Heart left ventricle (tissue), 16 donors: ENCODE measurements at regions not wholly inside any gene's neighbourhood (a gene's known extent, or its start where the extent isn't known, plus 50 kb on each side); places are given as distances from the start of the nearest gene placed in this dataset.

Experiments used
- ATAC-seq, 4 donors: fragments of 200-7000 bp; cut with Tn5 transposase; one replicate each; pipeline ENCODE4 v1.9.1; 2020 to 2022; ENCODE audit warnings: moderate library complexity in 4 of 4, mild to moderate bottlenecking in 3 of 4, moderate number of reproducible peaks in 1 of 4
- DNase-seq, 5 donors: peaks; one replicate each; pipeline ENCODE4 v3.0.0-alpha.2; 2020
- H3K27ac ChIP-seq, 12 donors: fragments of 200-600 bp; sonication (generic) in 4 of 12; one replicate each; pipeline versions ENCODE4 v1.5.0 to v1.8.0; 2016 to 2022; ENCODE audit warnings: mild to moderate bottlenecking in 2 of 12
- H3K27me3 ChIP-seq, 9 donors: fragments of 200-600 bp; sonication (generic) in 2 of 9; one replicate each; pipeline versions ENCODE4 v1.5.1 to v1.8.0; 2016 to 2022; ENCODE audit warnings: mild to moderate bottlenecking in 3 of 9
- H3K36me3 ChIP-seq, 9 donors: fragments of 200-600 bp; sonication (generic) in 2 of 9; one replicate each; pipeline versions ENCODE4 v1.5.0 to v1.8.0; 2018 to 2022; ENCODE audit warnings: mild to moderate bottlenecking in 2 of 9
- H3K4me1 ChIP-seq, 12 donors: fragments of 200-600 bp; sonication (generic) in 4 of 12; one replicate each; pipeline versions ENCODE4 v1.5.0 to v1.8.0; 2016 to 2022; ENCODE audit warnings: mild to moderate bottlenecking in 3 of 12
- H3K4me3 ChIP-seq, 12 donors: fragments of 200-600 bp; sonication (generic) in 4 of 12; one replicate each; pipeline versions ENCODE4 v1.5.0 to v1.8.0; 2017 to 2022; ENCODE audit warnings: mild to moderate bottlenecking in 9 of 12, moderate library complexity in 4 of 12
- H3K9me3 ChIP-seq, 12 donors: fragments of 200-600 bp; sonication (generic) in 4 of 12; one replicate each; pipeline versions ENCODE4 v1.5.0 to v1.8.0; 2016 to 2022; ENCODE audit warnings: mild to moderate bottlenecking in 1 of 12
- CTCF ChIP-seq, 12 donors: fragments of 200-600 bp; sonication (generic) in 4 of 12; IDR thresholded peaks; one replicate each; pipeline versions ENCODE4 v1.5.0 to v1.8.0; 2018 to 2022; ENCODE audit warnings: antibody characterized with exemption in 12 of 12, mild to moderate bottlenecking in 5 of 12
- POLR2A ChIP-seq, 2 donors: fragments of 450-650 bp; IDR thresholded peaks; one replicate each; pipeline ENCODE4 v1.6.1; 2017; ENCODE audit warnings: antibody characterized with exemption in 2 of 2, mild to moderate bottlenecking in 2 of 2, moderate library complexity in 2 of 2
- WGBS, 4 donors: extraction: QIAGEN DNeasy Blood & Tissue Kit in 2 of 4; methylation state at CpG; one replicate each; pipeline versions ENCODE4 v1.1.5 to v1.1.7; 2013 to 2018; 5-methylcytosine and 5-hydroxymethylcytosine counted together
- intact Hi-C, 10 donors: fragments of 100-400 bp; cut with DNase I; formaldehyde crosslinking; loops; one replicate each; pipeline versions ENCODE4 v1.11.1 to v1.14.2; 2022
- donor health status: ischemic (EF 13 %, LVEDD 7.1; RV severe dilation, severe dysfunction).
- donor health status: healthy with polysubstance abuse.
- donor health status: DM: no; HTN: yes; CAD: no.
- donor health status: DM: no; HTN: no; CAD: no.
- donor health status: ischemic (EF 25% LVEDD 6.9; RV normal size, moderate dysfunction).
- donor health status: ischemic (EF 25% LVEDD 5.7; RV mildly dilated, moderate dysfunction).
- donor health status: healthy.
- donor health status: DM: yes; HTN: yes; CAD: no.
- donor health status: ischemic (EF 35%, LVEDD 5.7; RV mildly dilated, moderate dysfunction).
- donor health status: nonischemic (EF 11% LVEDD 7.7; RV severe dilation, severe dysfunction).
- donor health status: DM: yes; HTN: yes; CAD: no.
- donor health status: PGD.
- donor health status: ischemic (EF 29% LVEDD 5.4; RV normal size, mild dysfunction).
- donor health status: nonischemic (EF 23%, LVEDD 6.1; RV moderate dilation, normal function).

GRCh38 chr13:100800283-100800875, 125.8 kb upstream of the TMTC4 start:
- DNase-seq, result no peak
- peaks cover 0 to 12% (median 4%) of the 10 kb centered on the region in 12 donors for H3K9me3 ChIP-seq
- H3K36me3 ChIP-seq, result no peaks in the 10 kb centered on the region
- 86 to 92% (median 89%) methylated on average over 8 of the region's 8 CpGs for WGBS, 4 donors
- peaks cover 0 to 11% (median 0%) of the 10 kb centered on the region in 9 donors for H3K27me3 ChIP-seq
- intact Hi-C loops, result no loop called here
- H3K4me3 ChIP-seq, result no peak overlapping the region
- H3K4me1 ChIP-seq, result no peaks in the 10 kb centered on the region
- TF ChIP-seq CTCF (IDR thresholded peaks at IDR 0.05) (no peak), POLR2A (IDR thresholded peaks at IDR 0.05) (no peak)
- H3K27ac ChIP-seq, result no peak overlapping the region
- ATAC-seq, result no peak

- no peak overlapping the region for H3K27ac ChIP-seq
- no peaks in the 10 kb centered on the region for H3K4me1 ChIP-seq
- H3K9me3 ChIP-seq, result peaks cover 0 to 27% (median 8%) of the 10 kb centered on the region in 12 donors
- intact Hi-C loops, result no loop called here
- peaks cover 0 to 7% (median 0%) of the 10 kb centered on the region in 9 donors for H3K27me3 ChIP-seq
- DNase-seq (no peak), ATAC-seq (no peak)
- no peak for TF ChIP-seq CTCF (IDR thresholded peaks at IDR 0.05)
- no peak for TF ChIP-seq POLR2A (IDR thresholded peaks at IDR 0.05)
- H3K4me3 ChIP-seq, result no peak overlapping the region
- H3K36me3 ChIP-seq, result no peaks in the 10 kb centered on the region
- WGBS, 4 donors, result 84 to 95% (median 91%) methylated on average over 2 of the region's 2 CpGs
Observed at GRCh38 chr13:100798739-100799361, 124.3 kb upstream of the TMTC4 start.

- 16 to 32% (median 29%) methylated on average over 2 of the region's 2 CpGs for WGBS, 4 donors
- intact Hi-C loops, result no loop called here
- Histone ChIP-seq H3K9me3 (peaks cover 0 to 29% (median 8%) of the 10 kb centered on the region in 12 donors), H3K27me3 (peaks cover 0 to 2% (median 0%) of the 10 kb centered on the region in 9 donors), H3K4me1 (no peaks in the 10 kb centered on the region), H3K27ac (no peak overlapping the region), H3K4me3 (no peak overlapping the region), H3K36me3 (no peaks in the 10 kb centered on the region)
- no peak for TF ChIP-seq CTCF (IDR thresholded peaks at IDR 0.05)
- TF ChIP-seq POLR2A (IDR thresholded peaks at IDR 0.05), result no peak
- no peak for ATAC-seq
- no peak for DNase-seq
Observed at GRCh38 chr13:100797921-100798320, 123.3 kb upstream of the TMTC4 start.

GRCh38 chr13:100796463-100796862, 121.9 kb upstream of the TMTC4 start:
- DNase-seq, result no peak
- Histone ChIP-seq H3K4me3 (no peak overlapping the region), H3K9me3 (peaks cover 0 to 35% (median 8%) of the 10 kb centered on the region in 12 donors), H3K27me3 (no peaks in the 10 kb centered on the region), H3K4me1 (no peaks in the 10 kb centered on the region), H3K27ac (no peak overlapping the region), H3K36me3 (no peaks in the 10 kb centered on the region)
- TF ChIP-seq CTCF (IDR thresholded peaks at IDR 0.05) (no peak), POLR2A (IDR thresholded peaks at IDR 0.05) (no peak)
- ATAC-seq, result no peak
- WGBS, 4 donors, result 90 to 92% (median 91%) methylated on average over 2 of the region's 2 CpGs
- intact Hi-C loops, result no loop called here
